ENCODE measurements at regions not wholly inside any gene's neighbourhood (a gene's known extent, or its start where the extent isn't known, plus 50 kb on each side); places are given as distances from the start of the nearest gene placed in this dataset.

GRCh38 chr4:181682367-181683047, 560.7 kb upstream of the TENM3 start:
- Histone ChIP-seq H3K9ac (ENCODE audit: low read depth, low read length) (no peak overlapping the region), H3K9me3 (replicated peaks; ENCODE audit: low read length) (no peaks in the 10 kb centered on the region)

GRCh38 chr4:181684310-181684709, 558.9 kb upstream of the TENM3 start:
- H3K4me3 ChIP-seq (ENCODE audit: low read length), result no peak overlapping the region
- H3K4me1 ChIP-seq (ENCODE audit: control insufficient read depth, insufficient read depth, low read length), result peaks cover 60% of the 10 kb centered on the region
- H3K4me2 ChIP-seq (ENCODE audit: low read length), result no peak overlapping the region
- H3K27me3 ChIP-seq (ENCODE audit: control insufficient read depth, insufficient read depth, low read length), result no peaks in the 10 kb centered on the region
- H3K36me3 ChIP-seq (ENCODE audit: insufficient read depth, low read length), result no peaks in the 10 kb centered on the region
- H3K9ac ChIP-seq (ENCODE audit: low read depth, low read length), result no peak overlapping the region
- no peaks in the 10 kb centered on the region for H3K9me3 ChIP-seq (replicated peaks; ENCODE audit: low read length)

More at GRCh38 chr4:181682367-181683047, 560.7 kb upstream of the TENM3 start:
- Histone ChIP-seq H3K4me3 (ENCODE audit: low read length) (no peak overlapping the region), H3K27me3 (ENCODE audit: control insufficient read depth, insufficient read depth, low read length) (no peaks in the 10 kb centered on the region), H3K4me2 (ENCODE audit: low read length) (no peak overlapping the region), H3K36me3 (ENCODE audit: insufficient read depth, low read length) (no peaks in the 10 kb centered on the region), H3K4me1 (ENCODE audit: control insufficient read depth, insufficient read depth, low read length) (peaks cover 46% of the 10 kb centered on the region)

GRCh38 chr4:181685461-181685860, 557.7 kb upstream of the TENM3 start:
- peaks cover 64% of the 10 kb centered on the region for H3K4me1 ChIP-seq (ENCODE audit: control insufficient read depth, insufficient read depth, low read length)
- H3K9me3 ChIP-seq (replicated peaks; ENCODE audit: low read length), result no peaks in the 10 kb centered on the region
- H3K4me2 ChIP-seq (ENCODE audit: low read length), result peak overlapping the region; percentile 70
- H3K9ac ChIP-seq (ENCODE audit: low read depth, low read length), result peak overlapping the region; percentile 69
- no peaks in the 10 kb centered on the region for H3K27me3 ChIP-seq (ENCODE audit: control insufficient read depth, insufficient read depth, low read length)
- no peak overlapping the region for H3K4me3 ChIP-seq (ENCODE audit: low read length)
- H3K36me3 ChIP-seq (ENCODE audit: insufficient read depth, low read length), result no peaks in the 10 kb centered on the region

- peak overlapping the region; percentile 75 for H3K9ac ChIP-seq (ENCODE audit: low read depth, low read length)
- H3K36me3 ChIP-seq (ENCODE audit: insufficient read depth, low read length), result no peaks in the 10 kb centered on the region
- peaks cover 64% of the 10 kb centered on the region for H3K4me1 ChIP-seq (ENCODE audit: control insufficient read depth, insufficient read depth, low read length)
Measured at GRCh38 chr4:181685911-181686310, 557.3 kb upstream of the TENM3 start.

GRCh38 chr4:181687116-181687515, 556.1 kb upstream of the TENM3 start:
- peaks cover 59% of the 10 kb centered on the region for H3K4me1 ChIP-seq (ENCODE audit: control insufficient read depth, insufficient read depth, low read length)

More at GRCh38 chr4:181685911-181686310, 557.3 kb upstream of the TENM3 start:
- no peaks in the 10 kb centered on the region for H3K9me3 ChIP-seq (replicated peaks; ENCODE audit: low read length)
- no peak overlapping the region for H3K4me3 ChIP-seq (ENCODE audit: low read length)
- no peaks in the 10 kb centered on the region for H3K27me3 ChIP-seq (ENCODE audit: control insufficient read depth, insufficient read depth, low read length)
- H3K4me2 ChIP-seq (ENCODE audit: low read length), result peak overlapping the region; percentile 70

GRCh38 chr4:181688432-181688831, 554.8 kb upstream of the TENM3 start:
- no peak overlapping the region for H3K4me3 ChIP-seq (ENCODE audit: low read length)
- no peaks in the 10 kb centered on the region for H3K36me3 ChIP-seq (ENCODE audit: insufficient read depth, low read length)
- no peak overlapping the region for H3K9ac ChIP-seq (ENCODE audit: low read depth, low read length)
- no peaks in the 10 kb centered on the region for H3K27me3 ChIP-seq (ENCODE audit: control insufficient read depth, insufficient read depth, low read length)
- H3K4me2 ChIP-seq (ENCODE audit: low read length), result no peak overlapping the region
- H3K4me1 ChIP-seq (ENCODE audit: control insufficient read depth, insufficient read depth, low read length), result peaks cover 52% of the 10 kb centered on the region
- no peaks in the 10 kb centered on the region for H3K9me3 ChIP-seq (replicated peaks; ENCODE audit: low read length)

More at GRCh38 chr4:181687116-181687515, 556.1 kb upstream of the TENM3 start:
- H3K9me3 ChIP-seq (replicated peaks; ENCODE audit: low read length), result no peaks in the 10 kb centered on the region
- no peaks in the 10 kb centered on the region for H3K36me3 ChIP-seq (ENCODE audit: insufficient read depth, low read length)
- H3K4me3 ChIP-seq (ENCODE audit: low read length), result no peak overlapping the region
- no peak overlapping the region for H3K9ac ChIP-seq (ENCODE audit: low read depth, low read length)
- H3K27me3 ChIP-seq (ENCODE audit: control insufficient read depth, insufficient read depth, low read length), result no peaks in the 10 kb centered on the region
- H3K4me2 ChIP-seq (ENCODE audit: low read length), result no peak overlapping the region

- no peaks in the 10 kb centered on the region for H3K27me3 ChIP-seq (ENCODE audit: control insufficient read depth, insufficient read depth, low read length)
- no peak overlapping the region for H3K9ac ChIP-seq (ENCODE audit: low read depth, low read length)
- H3K9me3 ChIP-seq (replicated peaks; ENCODE audit: low read length), result no peaks in the 10 kb centered on the region
- H3K36me3 ChIP-seq (ENCODE audit: insufficient read depth, low read length), result no peaks in the 10 kb centered on the region
- H3K4me2 ChIP-seq (ENCODE audit: low read length), result no peak overlapping the region
- no peak overlapping the region for H3K4me3 ChIP-seq (ENCODE audit: low read length)
- H3K4me1 ChIP-seq (ENCODE audit: control insufficient read depth, insufficient read depth, low read length), result peaks cover 50% of the 10 kb centered on the region
Measured at GRCh38 chr4:181688872-181689271, 554.3 kb upstream of the TENM3 start.

- H3K9ac ChIP-seq (ENCODE audit: low read depth, low read length), result no peak overlapping the region
- H3K27me3 ChIP-seq (ENCODE audit: control insufficient read depth, insufficient read depth, low read length), result no peaks in the 10 kb centered on the region
- no peaks in the 10 kb centered on the region for H3K9me3 ChIP-seq (replicated peaks; ENCODE audit: low read length)
- no peak overlapping the region for H3K4me2 ChIP-seq (ENCODE audit: low read length)
- H3K4me1 ChIP-seq (ENCODE audit: control insufficient read depth, insufficient read depth, low read length), result peaks cover 36% of the 10 kb centered on the region
- no peak overlapping the region for H3K4me3 ChIP-seq (ENCODE audit: low read length)
- no peaks in the 10 kb centered on the region for H3K36me3 ChIP-seq (ENCODE audit: insufficient read depth, low read length)
Measured at GRCh38 chr4:181690498-181690897, 552.7 kb upstream of the TENM3 start.

GRCh38 chr4:181692965-181693364, 550.2 kb upstream of the TENM3 start:
- H3K27me3 ChIP-seq (ENCODE audit: control insufficient read depth, insufficient read depth, low read length), result no peaks in the 10 kb centered on the region
- H3K4me2 ChIP-seq (ENCODE audit: low read length), result no peak overlapping the region
- no peaks in the 10 kb centered on the region for H3K9me3 ChIP-seq (replicated peaks; ENCODE audit: low read length)
- peaks cover 13% of the 10 kb centered on the region for H3K4me1 ChIP-seq (ENCODE audit: control insufficient read depth, insufficient read depth, low read length)
- no peaks in the 10 kb centered on the region for H3K36me3 ChIP-seq (ENCODE audit: insufficient read depth, low read length)
- H3K4me3 ChIP-seq (ENCODE audit: low read length), result no peak overlapping the region
- no peak overlapping the region for H3K9ac ChIP-seq (ENCODE audit: low read depth, low read length)

- no peaks in the 10 kb centered on the region for H3K9me3 ChIP-seq (replicated peaks; ENCODE audit: low read length)
- H3K4me3 ChIP-seq (ENCODE audit: low read length), result no peak overlapping the region
- H3K27me3 ChIP-seq (ENCODE audit: control insufficient read depth, insufficient read depth, low read length), result no peaks in the 10 kb centered on the region
- H3K36me3 ChIP-seq (ENCODE audit: insufficient read depth, low read length), result no peaks in the 10 kb centered on the region
- peaks cover 8% of the 10 kb centered on the region for H3K4me1 ChIP-seq (ENCODE audit: control insufficient read depth, insufficient read depth, low read length)
- no peak overlapping the region for H3K4me2 ChIP-seq (ENCODE audit: low read length)
- H3K9ac ChIP-seq (ENCODE audit: low read depth, low read length), result no peak overlapping the region
Measured at GRCh38 chr4:181693517-181693916, 549.7 kb upstream of the TENM3 start.

GRCh38 chr4:181698221-181698620, 545.0 kb upstream of the TENM3 start:
- Histone ChIP-seq H3K9ac (ENCODE audit: low read depth, low read length) (no peak overlapping the region), H3K36me3 (ENCODE audit: insufficient read depth, low read length) (no peaks in the 10 kb centered on the region), H3K9me3 (replicated peaks; ENCODE audit: low read length) (no peaks in the 10 kb centered on the region), H3K27me3 (ENCODE audit: control insufficient read depth, insufficient read depth, low read length) (no peaks in the 10 kb centered on the region), H3K4me3 (ENCODE audit: low read length) (no peak overlapping the region), H3K4me1 (ENCODE audit: control insufficient read depth, insufficient read depth, low read length) (no peaks in the 10 kb centered on the region), H3K4me2 (ENCODE audit: low read length) (no peak overlapping the region)

GRCh38 chr4:181701214-181701613, 542.0 kb upstream of the TENM3 start:
- H3K9ac ChIP-seq (ENCODE audit: low read depth, low read length), result no peak overlapping the region
- H3K4me3 ChIP-seq (ENCODE audit: low read length), result no peak overlapping the region
- H3K27me3 ChIP-seq (ENCODE audit: control insufficient read depth, insufficient read depth, low read length), result no peaks in the 10 kb centered on the region
- no peaks in the 10 kb centered on the region for H3K4me1 ChIP-seq (ENCODE audit: control insufficient read depth, insufficient read depth, low read length)
- H3K36me3 ChIP-seq (ENCODE audit: insufficient read depth, low read length), result no peaks in the 10 kb centered on the region
- H3K4me2 ChIP-seq (ENCODE audit: low read length), result no peak overlapping the region
- H3K9me3 ChIP-seq (replicated peaks; ENCODE audit: low read length), result no peaks in the 10 kb centered on the region
